ENCODE measurements at regions not wholly inside any gene's neighbourhood (a gene's known extent, or its start where the extent isn't known, plus 50 kb on each side); places are given as distances from the start of the nearest gene placed in this dataset.

DNA sequence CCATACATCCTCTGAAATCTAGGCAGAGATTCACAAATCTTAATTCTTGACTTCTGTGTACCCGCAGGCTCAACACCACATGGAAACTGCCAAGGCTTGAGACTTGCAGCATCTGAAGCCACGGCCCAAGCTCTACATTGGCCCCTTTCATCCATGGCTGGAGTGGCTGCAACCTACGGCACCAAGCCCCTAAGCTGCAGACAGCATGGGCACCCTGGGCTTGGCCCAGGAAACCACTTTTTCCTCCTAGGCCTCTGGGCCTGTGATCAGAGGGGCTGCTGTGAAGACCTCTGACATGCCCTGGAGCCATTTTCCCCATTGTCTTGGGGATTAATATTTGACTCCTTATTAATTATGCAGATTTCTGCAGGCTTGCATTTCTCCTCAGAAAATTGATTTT is 457.9 kb downstream of the GRIA2 start:
- no peaks in the 10 kb centered on the region for H3F3A ChIP-seq (ENCODE audit: insufficient read depth)
- no peak for TF ChIP-seq EZH2phosphoT487 (conservative IDR thresholded peaks at IDR 0.05; ENCODE audit: low read length)
- TF ChIP-seq, protein P1, sequence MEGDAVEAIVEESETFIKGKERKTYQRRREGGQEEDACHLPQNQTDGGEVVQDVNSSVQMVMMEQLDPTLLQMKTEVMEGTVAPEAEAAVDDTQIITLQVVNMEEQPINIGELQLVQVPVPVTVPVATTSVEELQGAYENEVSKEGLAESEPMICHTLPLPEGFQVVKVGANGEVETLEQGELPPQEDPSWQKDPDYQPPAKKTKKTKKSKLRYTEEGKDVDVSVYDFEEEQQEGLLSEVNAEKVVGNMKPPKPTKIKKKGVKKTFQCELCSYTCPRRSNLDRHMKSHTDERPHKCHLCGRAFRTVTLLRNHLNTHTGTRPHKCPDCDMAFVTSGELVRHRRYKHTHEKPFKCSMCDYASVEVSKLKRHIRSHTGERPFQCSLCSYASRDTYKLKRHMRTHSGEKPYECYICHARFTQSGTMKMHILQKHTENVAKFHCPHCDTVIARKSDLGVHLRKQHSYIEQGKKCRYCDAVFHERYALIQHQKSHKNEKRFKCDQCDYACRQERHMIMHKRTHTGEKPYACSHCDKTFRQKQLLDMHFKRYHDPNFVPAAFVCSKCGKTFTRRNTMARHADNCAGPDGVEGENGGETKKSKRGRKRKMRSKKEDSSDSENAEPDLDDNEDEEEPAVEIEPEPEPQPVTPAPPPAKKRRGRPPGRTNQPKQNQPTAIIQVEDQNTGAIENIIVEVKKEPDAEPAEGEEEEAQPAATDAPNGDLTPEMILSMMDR (IDR thresholded peaks at IDR 0.05; ENCODE audit: insufficient read depth, low read length, poor library complexity, severe bottlenecking) = no peak
- no peaks in the 10 kb centered on the region for H3K36me3 ChIP-seq (ENCODE audit: low read length)

GRCh38 chr4:157674699-157675098 is 454.2 kb downstream of the GRIA2 start:
- Histone ChIP-seq H3K27ac (ENCODE audit: low read depth, low read length) (no peak overlapping the region), H3K79me2 (ENCODE audit: insufficient read depth, low read length) (no peaks in the 10 kb centered on the region), H3K4me3 (ENCODE audit: insufficient read depth, low read length, poor library complexity, severe bottlenecking) (no peak overlapping the region), H3F3A (ENCODE audit: insufficient read depth) (no peaks in the 10 kb centered on the region), H3K9me3 (ENCODE audit: insufficient read depth, low read length) (no peaks in the 10 kb centered on the region), H2AFZ (ENCODE audit: low read depth, low read length, severe bottlenecking) (no peak overlapping the region), H3K9me2 (replicated peaks; ENCODE audit: insufficient read depth, low read length) (no peaks in the 10 kb centered on the region), H4K20me1 (ENCODE audit: low read depth, low read length) (no peaks in the 10 kb centered on the region), H3K36me3 (ENCODE audit: low read length) (no peaks in the 10 kb centered on the region), H3K4me2 (ENCODE audit: low read depth, low read length, poor library complexity, severe bottlenecking) (no peak overlapping the region), H3K27me3 (ENCODE audit: low read length) (no peaks in the 10 kb centered on the region), H3K9ac (ENCODE audit: low read length) (no peak overlapping the region)
- TF ChIP-seq EZH2phosphoT487 (conservative IDR thresholded peaks at IDR 0.05; ENCODE audit: low read length) = no peak
- TF ChIP-seq, protein P1 (IDR thresholded peaks at IDR 0.05; ENCODE audit: insufficient read depth, low read length, poor library complexity, severe bottlenecking) = no peak

More for the DNA sequence above, 457.9 kb downstream of the GRIA2 start:
- Histone ChIP-seq H3K9ac (ENCODE audit: low read length) (no peak overlapping the region), H4K20me1 (ENCODE audit: low read depth, low read length) (no peaks in the 10 kb centered on the region), H3K9me3 (ENCODE audit: insufficient read depth, low read length) (no peaks in the 10 kb centered on the region), H3K27ac (ENCODE audit: low read depth, low read length) (no peak overlapping the region), H3K27me3 (ENCODE audit: low read length) (no peaks in the 10 kb centered on the region), H3K4me2 (ENCODE audit: low read depth, low read length, poor library complexity, severe bottlenecking) (no peak overlapping the region), H3K9me2 (replicated peaks; ENCODE audit: insufficient read depth, low read length) (no peaks in the 10 kb centered on the region), H3K79me2 (ENCODE audit: insufficient read depth, low read length) (no peaks in the 10 kb centered on the region), H3K4me3 (ENCODE audit: insufficient read depth, low read length, poor library complexity, severe bottlenecking) (no peak overlapping the region), H2AFZ (ENCODE audit: low read depth, low read length, severe bottlenecking) (no peak overlapping the region)

GRCh38 chr4:157667836-157668235 is 447.3 kb downstream of the GRIA2 start:
- Histone ChIP-seq H4K20me1 (ENCODE audit: low read depth, low read length) (no peaks in the 10 kb centered on the region), H3F3A (ENCODE audit: insufficient read depth) (no peaks in the 10 kb centered on the region), H3K27me3 (ENCODE audit: low read length) (no peaks in the 10 kb centered on the region), H3K9me2 (replicated peaks; ENCODE audit: insufficient read depth, low read length) (no peaks in the 10 kb centered on the region), H3K4me2 (ENCODE audit: low read depth, low read length, poor library complexity, severe bottlenecking) (no peak overlapping the region), H3K9me3 (ENCODE audit: insufficient read depth, low read length) (no peaks in the 10 kb centered on the region), H3K9ac (ENCODE audit: low read length) (no peak overlapping the region), H3K4me3 (ENCODE audit: insufficient read depth, low read length, poor library complexity, severe bottlenecking) (no peak overlapping the region), H3K27ac (ENCODE audit: low read depth, low read length) (no peak overlapping the region), H3K36me3 (ENCODE audit: low read length) (no peaks in the 10 kb centered on the region), H3K79me2 (ENCODE audit: insufficient read depth, low read length) (no peaks in the 10 kb centered on the region), H2AFZ (ENCODE audit: low read depth, low read length, severe bottlenecking) (no peak overlapping the region)
- no peak for TF ChIP-seq EZH2phosphoT487 (conservative IDR thresholded peaks at IDR 0.05; ENCODE audit: low read length)
- TF ChIP-seq, protein P1 (IDR thresholded peaks at IDR 0.05; ENCODE audit: insufficient read depth, low read length, poor library complexity, severe bottlenecking) = no peak

All from SU-DHL-6 (cell line).